OCI-LY7 (cell line): ENCODE measurements at regions not wholly inside any gene's neighbourhood (a gene's known extent, or its start where the extent isn't known, plus 50 kb on each side); places are given as distances from the start of the nearest gene placed in this dataset.

ENCODE experiments used
- EZH2phosphoT487 ChIP-seq: fragments of 200-600 bp; sonication (generic); IDR thresholded peaks from 2 replicates; pipeline ENCODE4 v1.6.1; 2018; ENCODE audit warnings: low read depth, borderline replicate concordance, mild to moderate bottlenecking, mixed run types, antibody characterized with exemption, low read length, moderate library complexity, mixed read lengths
- TF ChIP-seq, protein P1 (sequence below): fragments of 200-600 bp; sonication (generic); conservative IDR thresholded peaks from 2 replicates; pipeline ENCODE4 v1.5.1; 2014; ENCODE audit warnings: mild to moderate bottlenecking, antibody characterized with exemption, low read length, moderate library complexity, mixed read lengths

DNA sequence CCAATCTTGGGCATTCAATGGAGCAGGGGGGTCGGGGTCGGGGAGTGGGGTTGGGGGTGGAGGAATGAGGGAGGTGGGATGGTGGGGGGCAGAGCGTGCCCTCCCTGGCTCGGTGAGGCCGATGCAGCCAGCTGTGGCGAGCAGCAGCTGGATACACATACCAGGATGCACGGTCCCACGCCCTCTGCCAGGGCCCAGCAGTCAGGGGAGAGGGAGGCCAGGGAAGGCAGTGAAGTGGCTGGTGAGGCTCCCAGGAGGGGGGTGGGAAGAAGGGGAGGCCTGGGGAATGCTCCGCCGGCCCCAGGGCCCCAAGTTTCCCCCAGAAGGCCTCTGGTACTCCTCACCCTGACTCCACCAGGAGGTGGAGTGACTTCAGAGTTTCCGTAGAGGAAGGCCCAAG lies 77.6 kb upstream of the LHX1 start:
- TF ChIP-seq, protein P1, sequence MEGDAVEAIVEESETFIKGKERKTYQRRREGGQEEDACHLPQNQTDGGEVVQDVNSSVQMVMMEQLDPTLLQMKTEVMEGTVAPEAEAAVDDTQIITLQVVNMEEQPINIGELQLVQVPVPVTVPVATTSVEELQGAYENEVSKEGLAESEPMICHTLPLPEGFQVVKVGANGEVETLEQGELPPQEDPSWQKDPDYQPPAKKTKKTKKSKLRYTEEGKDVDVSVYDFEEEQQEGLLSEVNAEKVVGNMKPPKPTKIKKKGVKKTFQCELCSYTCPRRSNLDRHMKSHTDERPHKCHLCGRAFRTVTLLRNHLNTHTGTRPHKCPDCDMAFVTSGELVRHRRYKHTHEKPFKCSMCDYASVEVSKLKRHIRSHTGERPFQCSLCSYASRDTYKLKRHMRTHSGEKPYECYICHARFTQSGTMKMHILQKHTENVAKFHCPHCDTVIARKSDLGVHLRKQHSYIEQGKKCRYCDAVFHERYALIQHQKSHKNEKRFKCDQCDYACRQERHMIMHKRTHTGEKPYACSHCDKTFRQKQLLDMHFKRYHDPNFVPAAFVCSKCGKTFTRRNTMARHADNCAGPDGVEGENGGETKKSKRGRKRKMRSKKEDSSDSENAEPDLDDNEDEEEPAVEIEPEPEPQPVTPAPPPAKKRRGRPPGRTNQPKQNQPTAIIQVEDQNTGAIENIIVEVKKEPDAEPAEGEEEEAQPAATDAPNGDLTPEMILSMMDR, result no peak
- no peak for TF ChIP-seq EZH2phosphoT487
